SHP77 (cell line): ENCODE measurements at regions not wholly inside any gene's neighbourhood (a gene's known extent, or its start where the extent isn't known, plus 50 kb on each side); places are given as distances from the start of the nearest gene placed in this dataset.
"Not testable (repeated sequence)": the region's sequence is repeated elsewhere in the genome, so short reads cannot be mapped to it uniquely, and the experiment has no call there.

Experiments
- DNase-seq, 2 experiments: peaks; one replicate each; lab custom pipeline; 2025; lab: John Stamatoyannopoulos, UW

- not testable (repeated sequence) for DNase-seq
Measured at GRCh38 chr3:90206482-90206881, 1099.1 kb downstream of the EPHA3 start.

- not testable (repeated sequence) for DNase-seq
Measured at GRCh38 chr3:90207353-90208097, 1100.1 kb downstream of the EPHA3 start.

- DNase-seq: no peak
Measured at GRCh38 chr3:90221900-90222299, 1114.5 kb downstream of the EPHA3 start.

- DNase-seq: no peak
Measured at GRCh38 chr3:90241481-90241880, 1134.1 kb downstream of the EPHA3 start.

- no peak for DNase-seq
Measured at GRCh38 chr3:90253131-90253530, 1145.7 kb downstream of the EPHA3 start.

DNA sequence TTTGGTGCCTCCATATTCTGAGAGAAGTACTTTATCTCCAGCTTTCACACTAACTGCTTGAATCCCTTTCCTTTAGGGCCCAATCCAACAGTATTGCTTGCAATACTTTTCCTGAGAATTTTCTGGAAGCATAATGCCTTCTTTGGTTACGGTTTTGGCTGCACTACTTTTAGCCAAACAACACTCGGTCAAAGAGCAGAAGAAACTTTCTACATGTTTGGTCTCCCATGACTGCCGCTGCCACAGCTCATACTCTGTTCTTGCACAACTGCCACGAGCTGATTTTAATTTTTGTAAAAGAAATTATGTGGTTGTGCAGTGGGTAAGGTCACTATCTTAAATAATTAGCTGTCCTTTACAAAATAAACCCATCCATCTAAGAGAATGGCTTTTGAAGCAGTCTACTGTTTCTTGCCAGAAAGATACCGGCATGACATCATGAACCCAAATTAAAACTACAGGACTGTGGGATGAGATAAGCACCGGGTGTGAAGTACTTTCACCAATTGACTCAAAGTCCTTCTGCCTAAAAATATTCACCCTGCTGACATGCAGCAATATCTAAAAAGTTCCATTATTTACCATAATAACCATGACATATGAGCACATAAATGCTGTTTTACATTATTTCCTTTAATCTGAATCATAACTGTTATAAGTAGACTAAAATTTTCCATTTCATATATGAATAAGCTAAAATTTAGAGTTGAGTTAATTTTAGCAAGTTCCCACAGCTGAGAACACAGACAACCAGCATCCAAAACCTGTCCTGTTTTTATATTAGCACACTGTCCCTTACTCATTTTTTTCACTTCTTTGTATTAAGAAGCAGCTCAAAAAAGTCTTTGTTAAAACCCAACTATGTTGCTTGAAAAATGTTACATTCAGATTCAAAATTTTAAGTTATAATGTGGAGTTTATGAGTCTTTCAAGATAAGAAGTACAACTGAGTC, 1154.3 kb downstream of the EPHA3 start:
- no peak for DNase-seq
